Lung (tissue), 11 donors: ENCODE measurements at regions not wholly inside any gene's neighbourhood (a gene's known extent, or its start where the extent isn't known, plus 50 kb on each side); places are given as distances from the start of the nearest gene placed in this dataset.

ENCODE experiments used
- ATAC-seq: fragments of 200-7000 bp; cut with Tn5 transposase; one replicate; pipeline ENCODE4 v1.9.1; 2020; ENCODE audit warnings: moderate number of reproducible peaks; ENCODE audit not compliant: insufficient read depth, low FRiP score
- DNase-seq, 3 donors: peaks; one replicate each; pipeline ENCODE4 v3.0.0-alpha.2; 2013 to 2017
- H3K27ac ChIP-seq, 2 donors: one replicate each; pipeline ENCODE4 v1.5.1; 2013; ENCODE audit warnings: mild to moderate bottlenecking in 2 of 2, moderate library complexity in 2 of 2, control low read depth in 1 of 2, inconsistent platforms in 1 of 2, low read depth in 1 of 2, low read length in 1 of 2
- H3K27me3 ChIP-seq, 3 donors: one replicate each; pipeline ENCODE4 v1.5.1; 2013; ENCODE audit warnings: low read length in 2 of 3; ENCODE audit not compliant: control insufficient read depth in 3 of 3, insufficient read depth in 3 of 3
- H3K36me3 ChIP-seq, 4 donors: one replicate each; pipeline ENCODE4 v1.5.1; 2013; ENCODE audit warnings: low read length in 4 of 4, mild to moderate bottlenecking in 1 of 4, moderate library complexity in 1 of 4; ENCODE audit not compliant: control insufficient read depth in 4 of 4, insufficient read depth in 4 of 4
- H3K4me1 ChIP-seq, 5 donors: one replicate each; pipeline ENCODE4 v1.5.1; 2013; ENCODE audit warnings: low read length in 5 of 5, mild to moderate bottlenecking in 2 of 5, moderate library complexity in 1 of 5; ENCODE audit not compliant: control insufficient read depth in 5 of 5, insufficient read depth in 5 of 5
- H3K4me3 ChIP-seq: one replicate; pipeline ENCODE4 v1.5.1; 2013; ENCODE audit warnings: mild to moderate bottlenecking, control low read depth, moderate library complexity
- H3K9ac ChIP-seq, 2 donors: one replicate each; pipeline ENCODE4 v1.5.1; 2013; ENCODE audit warnings: low read length in 2 of 2, control low read depth in 1 of 2; ENCODE audit not compliant: insufficient read depth in 1 of 2
- H3K9me3 ChIP-seq, 4 donors: one replicate each; pipeline ENCODE4 v1.5.1; 2013; ENCODE audit warnings: low read length in 3 of 4, mild to moderate bottlenecking in 1 of 4, moderate library complexity in 1 of 4; ENCODE audit not compliant: control insufficient read depth in 4 of 4, insufficient read depth in 3 of 4
- WGBS, 2 donors: extraction: QIAGEN DNeasy Blood & Tissue Kit; methylation state at CpG; one replicate each; pipeline ENCODE4 v1.1.7; 2013; 5-methylcytosine and 5-hydroxymethylcytosine counted together
- TF ChIP-seq, protein P1 (sequence below): IDR thresholded peaks from 2 replicates; pipeline ENCODE4 v1.5.1; 2012; ENCODE audit warnings: mild to moderate bottlenecking; ENCODE audit errors: control extremely low read depth, extremely low read depth
- donor health status: control.
- donor health status: control.
- donor health status: Bipolar disorder and iron deficiency.
- donor health status: healthy.
- donor health status: DM: yes; HTN: yes; CAD: no.

DNA sequence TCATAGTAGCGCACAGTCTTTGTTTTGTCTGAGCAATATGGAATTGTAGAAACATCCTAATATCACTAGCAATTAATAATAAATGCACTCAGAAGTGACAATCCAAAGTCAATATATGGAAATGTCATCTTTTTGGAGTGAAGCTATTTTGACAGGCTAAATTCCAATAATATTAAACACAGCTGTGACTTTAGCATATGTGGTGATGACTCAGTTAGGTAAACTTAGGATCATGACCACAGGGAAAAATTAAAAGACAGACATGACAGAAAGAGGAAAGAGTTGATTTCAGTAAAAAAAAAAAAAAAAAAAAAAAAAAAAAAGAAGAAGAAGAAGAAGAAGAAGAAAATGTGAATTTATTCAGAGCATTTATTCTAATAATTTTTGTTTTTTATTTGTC lies 1165.7 kb downstream of the NLGN4Y start:
- Histone ChIP-seq H3K4me3 (no peak overlapping the region), H3K9ac (no peak overlapping the region)

DNA sequence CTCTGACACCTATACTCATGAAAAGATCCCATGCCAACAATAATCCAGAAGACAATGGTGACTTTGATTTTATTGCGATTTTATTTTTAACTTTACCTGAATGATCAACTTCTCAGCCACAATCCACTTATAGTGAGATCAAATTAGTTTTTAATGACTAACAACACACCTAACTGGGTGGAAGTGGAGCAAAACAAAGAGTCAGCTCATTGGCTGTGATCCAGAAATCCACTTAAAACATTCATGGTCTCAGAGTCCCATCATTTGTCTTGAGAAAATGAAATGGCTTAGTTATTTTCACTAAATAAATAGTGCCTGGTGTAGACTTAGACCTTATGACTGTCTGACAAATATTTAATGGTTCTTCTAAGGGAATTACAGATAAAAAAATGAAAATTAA lies 1177.8 kb downstream of the NLGN4Y start:
- H3K4me3 ChIP-seq, result no peak overlapping the region
- 100% methylated on average over 1 of the region's 1 CpG; no CpG with 5 or more reads in 1 of the 2 donors for WGBS, 2 donors
- H3K4me1 ChIP-seq, result no peaks in the 10 kb centered on the region
- TF ChIP-seq, protein P1, sequence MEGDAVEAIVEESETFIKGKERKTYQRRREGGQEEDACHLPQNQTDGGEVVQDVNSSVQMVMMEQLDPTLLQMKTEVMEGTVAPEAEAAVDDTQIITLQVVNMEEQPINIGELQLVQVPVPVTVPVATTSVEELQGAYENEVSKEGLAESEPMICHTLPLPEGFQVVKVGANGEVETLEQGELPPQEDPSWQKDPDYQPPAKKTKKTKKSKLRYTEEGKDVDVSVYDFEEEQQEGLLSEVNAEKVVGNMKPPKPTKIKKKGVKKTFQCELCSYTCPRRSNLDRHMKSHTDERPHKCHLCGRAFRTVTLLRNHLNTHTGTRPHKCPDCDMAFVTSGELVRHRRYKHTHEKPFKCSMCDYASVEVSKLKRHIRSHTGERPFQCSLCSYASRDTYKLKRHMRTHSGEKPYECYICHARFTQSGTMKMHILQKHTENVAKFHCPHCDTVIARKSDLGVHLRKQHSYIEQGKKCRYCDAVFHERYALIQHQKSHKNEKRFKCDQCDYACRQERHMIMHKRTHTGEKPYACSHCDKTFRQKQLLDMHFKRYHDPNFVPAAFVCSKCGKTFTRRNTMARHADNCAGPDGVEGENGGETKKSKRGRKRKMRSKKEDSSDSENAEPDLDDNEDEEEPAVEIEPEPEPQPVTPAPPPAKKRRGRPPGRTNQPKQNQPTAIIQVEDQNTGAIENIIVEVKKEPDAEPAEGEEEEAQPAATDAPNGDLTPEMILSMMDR, result no peak
- H3K9ac ChIP-seq, result no peak overlapping the region
- H3K27ac ChIP-seq, result no peak overlapping the region
- H3K27me3 ChIP-seq, result no peaks in the 10 kb centered on the region
- ATAC-seq (no peak), DNase-seq (no peak)
- no peaks in the 10 kb centered on the region for H3K9me3 ChIP-seq
- no peaks in the 10 kb centered on the region for H3K36me3 ChIP-seq

More for the DNA sequence above, 1165.7 kb downstream of the NLGN4Y start:
- Histone ChIP-seq H3K4me1 (no peaks in the 10 kb centered on the region), H3K9me3 (no peaks in the 10 kb centered on the region), H3K27me3 (no peaks in the 10 kb centered on the region), H3K36me3 (no peaks in the 10 kb centered on the region), H3K27ac (no peak overlapping the region)
- WGBS, 2 donors, result 100% methylated on average over 1 of the region's 1 CpG; no CpG with 5 or more reads in 1 of the 2 donors
- TF ChIP-seq, protein P1, result no peak
- ATAC-seq (no peak), DNase-seq (no peak)

DNA sequence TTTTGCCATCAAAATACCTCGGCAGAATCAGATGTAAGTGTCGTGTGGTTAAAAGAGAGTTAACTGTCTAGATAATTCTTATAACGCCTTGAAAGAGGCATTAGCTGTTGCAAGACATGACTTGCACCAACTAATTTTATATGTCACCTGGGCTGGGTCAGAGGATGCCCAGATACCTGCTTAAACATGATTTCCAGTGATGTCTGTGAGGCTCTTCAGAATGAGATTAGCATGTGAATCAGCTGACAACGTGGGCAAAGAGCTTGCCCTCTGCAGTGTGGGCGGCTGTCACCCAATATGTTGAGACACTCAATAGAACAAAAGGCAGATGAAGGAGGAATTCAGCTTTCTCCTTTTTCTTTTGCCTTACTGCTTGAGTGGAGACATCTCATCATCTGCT lies 1180.6 kb downstream of the NLGN4Y start:
- H3K9ac ChIP-seq, result no peak overlapping the region
- no peaks in the 10 kb centered on the region for H3K9me3 ChIP-seq
- WGBS, 2 donors, result 72% methylated on average over 5 of the region's 5 CpGs; no CpG with 5 or more reads in 1 of the 2 donors
- DNase-seq (no peak), ATAC-seq (no peak)
- no peak overlapping the region for H3K27ac ChIP-seq
- H3K4me3 ChIP-seq, result no peak overlapping the region
- no peaks in the 10 kb centered on the region for H3K27me3 ChIP-seq
- no peaks in the 10 kb centered on the region for H3K4me1 ChIP-seq
- H3K36me3 ChIP-seq, result no peaks in the 10 kb centered on the region
- TF ChIP-seq, protein P1, result no peak
